Heart left ventricle (tissue), 13 donors: ENCODE measurements at regions not wholly inside any gene's neighbourhood (a gene's known extent, or its start where the extent isn't known, plus 50 kb on each side); places are given as distances from the start of the nearest gene placed in this dataset.

Experiments
- POLR2A ChIP-seq, 2 donors: fragments of 450-650 bp; IDR thresholded peaks; one replicate each; pipeline ENCODE4 v1.6.1; 2017; ENCODE audit warnings: antibody characterized with exemption in 2 of 2, mild to moderate bottlenecking in 2 of 2, moderate library complexity in 2 of 2
- TF ChIP-seq, protein P1 (sequence below), 12 donors: fragments of 200-600 bp; sonication (generic) in 4 of 12; IDR thresholded peaks; one replicate each; pipeline versions ENCODE4 v1.5.0 to v1.8.0; 2018 to 2022; ENCODE audit warnings: antibody characterized with exemption in 12 of 12, mild to moderate bottlenecking in 5 of 12
- donor health status: ischemic (EF 13 %, LVEDD 7.1; RV severe dilation, severe dysfunction).
- donor health status: DM: no; HTN: yes; CAD: no.
- donor health status: DM: no; HTN: no; CAD: no.
- donor health status: ischemic (EF 25% LVEDD 6.9; RV normal size, moderate dysfunction).
- donor health status: ischemic (EF 25% LVEDD 5.7; RV mildly dilated, moderate dysfunction).
- donor health status: ischemic (EF 35%, LVEDD 5.7; RV mildly dilated, moderate dysfunction).
- donor health status: nonischemic (EF 11% LVEDD 7.7; RV severe dilation, severe dysfunction).
- donor health status: DM: yes; HTN: yes; CAD: no.
- donor health status: PGD.
- donor health status: ischemic (EF 29% LVEDD 5.4; RV normal size, mild dysfunction).
- donor health status: nonischemic (EF 23%, LVEDD 6.1; RV moderate dilation, normal function).

DNA sequence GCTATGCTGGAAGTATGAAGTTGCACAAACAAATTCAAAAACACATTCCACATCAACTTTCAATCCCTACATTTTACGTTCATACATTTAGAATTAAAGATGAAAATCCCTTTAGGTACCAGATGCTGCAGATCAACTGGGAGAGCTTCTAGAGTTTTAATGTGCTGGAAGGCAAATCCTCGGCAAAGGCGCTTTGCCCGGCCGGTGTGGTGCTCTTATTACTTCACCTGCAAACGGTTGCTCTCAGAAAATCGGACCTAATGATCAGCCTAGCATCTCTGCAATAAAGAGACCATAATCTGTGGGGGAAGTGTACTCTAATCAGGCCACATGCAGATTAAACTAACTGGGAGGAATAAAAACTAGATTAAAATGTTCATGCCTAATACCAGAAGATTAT is 513.8 kb downstream of the ZEB2 start:
- TF ChIP-seq, protein P1, sequence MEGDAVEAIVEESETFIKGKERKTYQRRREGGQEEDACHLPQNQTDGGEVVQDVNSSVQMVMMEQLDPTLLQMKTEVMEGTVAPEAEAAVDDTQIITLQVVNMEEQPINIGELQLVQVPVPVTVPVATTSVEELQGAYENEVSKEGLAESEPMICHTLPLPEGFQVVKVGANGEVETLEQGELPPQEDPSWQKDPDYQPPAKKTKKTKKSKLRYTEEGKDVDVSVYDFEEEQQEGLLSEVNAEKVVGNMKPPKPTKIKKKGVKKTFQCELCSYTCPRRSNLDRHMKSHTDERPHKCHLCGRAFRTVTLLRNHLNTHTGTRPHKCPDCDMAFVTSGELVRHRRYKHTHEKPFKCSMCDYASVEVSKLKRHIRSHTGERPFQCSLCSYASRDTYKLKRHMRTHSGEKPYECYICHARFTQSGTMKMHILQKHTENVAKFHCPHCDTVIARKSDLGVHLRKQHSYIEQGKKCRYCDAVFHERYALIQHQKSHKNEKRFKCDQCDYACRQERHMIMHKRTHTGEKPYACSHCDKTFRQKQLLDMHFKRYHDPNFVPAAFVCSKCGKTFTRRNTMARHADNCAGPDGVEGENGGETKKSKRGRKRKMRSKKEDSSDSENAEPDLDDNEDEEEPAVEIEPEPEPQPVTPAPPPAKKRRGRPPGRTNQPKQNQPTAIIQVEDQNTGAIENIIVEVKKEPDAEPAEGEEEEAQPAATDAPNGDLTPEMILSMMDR (IDR thresholded peaks at IDR 0.05), result no peak
- TF ChIP-seq POLR2A (IDR thresholded peaks at IDR 0.05), result no peak
